CD4-positive, alpha-beta T cell treated with Interleukin-6 at 100 ng/mL for 8 hours (primary cell): ENCODE measurements at regions not wholly inside any gene's neighbourhood (a gene's known extent, or its start where the extent isn't known, plus 50 kb on each side); places are given as distances from the start of the nearest gene placed in this dataset.
A peak's percentile ranks its signal among the peaks of the same experiment; 100 is the strongest.
"Not testable (repeated sequence)": the region's sequence is repeated elsewhere in the genome, so short reads cannot be mapped to it uniquely, and the experiment has no call there.

Experiments
- DNase-seq: peaks from one replicate; pipeline ENCODE4 v3.0.0-alpha.2; 2020; ENCODE audit warnings: mixed read lengths, low spot score

- DNase-seq = no peak
These were observed 93.0 kb upstream of the HES1 start for GRCh38 chr3:194042927-194043326.

GRCh38 chr3:194043516-194043915 is 92.4 kb upstream of the HES1 start:
- DNase-seq = no peak

GRCh38 chr3:194045289-194045688 is 90.7 kb upstream of the HES1 start:
- no peak for DNase-seq

DNA sequence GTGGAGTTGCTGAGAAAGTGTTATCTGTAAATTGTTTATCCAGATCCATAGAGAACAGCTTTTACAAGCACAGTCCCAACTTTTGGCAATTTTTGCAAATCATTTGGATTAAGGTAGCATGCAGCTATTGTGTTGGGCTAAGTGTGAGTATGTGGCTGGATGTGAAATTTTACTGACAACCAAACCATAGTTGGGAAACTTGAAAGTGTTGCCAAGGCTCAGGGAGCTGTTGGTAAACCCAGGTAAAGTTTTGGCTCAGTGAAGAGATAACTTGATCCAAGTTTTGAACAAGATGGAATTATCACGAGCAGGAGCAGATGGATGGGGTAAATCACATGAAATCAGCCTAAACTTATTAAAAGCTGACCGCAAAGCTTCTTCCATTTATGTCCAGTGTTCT is 90.0 kb upstream of the HES1 start:
- no peak for DNase-seq

GRCh38 chr3:194046531-194046930 is 89.4 kb upstream of the HES1 start:
- DNase-seq = no peak

GRCh38 chr3:194046995-194047645 is 88.8 kb upstream of the HES1 start:
- DNase-seq = no peak

DNA sequence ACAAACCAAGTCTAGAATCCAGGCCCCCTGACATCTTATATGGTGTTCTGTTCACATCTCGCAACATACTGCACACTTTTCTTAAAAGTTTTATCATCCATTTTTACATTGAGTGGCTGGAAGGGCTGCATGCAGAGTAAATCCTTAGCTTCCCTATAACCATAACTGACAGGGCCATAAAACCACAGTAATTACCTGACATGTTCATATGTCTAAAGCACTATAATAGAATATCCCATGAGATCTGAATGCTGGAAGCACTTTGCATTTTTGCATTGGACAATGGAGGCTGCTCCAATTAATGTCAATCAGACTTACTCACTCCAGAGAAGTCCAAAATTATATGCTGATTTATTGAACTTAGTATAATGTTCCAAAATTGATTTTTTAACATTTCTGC is 86.6 kb upstream of the HES1 start:
- DNase-seq = no peak

DNA sequence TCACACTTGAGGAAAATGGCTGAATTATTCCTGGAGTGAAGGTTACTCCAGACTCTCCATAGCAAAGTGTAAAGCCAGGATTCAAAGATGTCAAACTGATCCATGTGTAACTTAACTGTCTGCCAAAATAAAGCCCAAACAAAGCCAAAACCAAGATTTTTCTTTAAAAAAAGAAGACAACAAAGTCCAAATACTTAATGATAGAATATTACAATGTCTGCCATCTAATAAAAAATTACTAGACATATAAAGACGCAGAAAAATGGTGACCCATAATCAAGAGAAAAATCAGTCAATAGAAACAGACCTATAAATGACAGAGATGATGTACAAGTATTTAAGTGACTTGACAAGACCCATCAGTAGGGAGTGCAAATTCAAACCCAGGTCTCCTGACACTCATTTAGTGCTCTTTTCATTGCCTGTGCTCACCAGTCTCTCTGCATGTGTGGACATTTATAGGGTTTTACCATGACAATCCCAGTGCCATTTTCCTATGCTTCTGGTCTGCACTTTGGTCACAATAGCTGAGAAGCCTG is 85.1 kb upstream of the HES1 start:
- no peak for DNase-seq

- no peak for DNase-seq
These were observed 84.4 kb upstream of the HES1 start for GRCh38 chr3:194051366-194052149.

DNA sequence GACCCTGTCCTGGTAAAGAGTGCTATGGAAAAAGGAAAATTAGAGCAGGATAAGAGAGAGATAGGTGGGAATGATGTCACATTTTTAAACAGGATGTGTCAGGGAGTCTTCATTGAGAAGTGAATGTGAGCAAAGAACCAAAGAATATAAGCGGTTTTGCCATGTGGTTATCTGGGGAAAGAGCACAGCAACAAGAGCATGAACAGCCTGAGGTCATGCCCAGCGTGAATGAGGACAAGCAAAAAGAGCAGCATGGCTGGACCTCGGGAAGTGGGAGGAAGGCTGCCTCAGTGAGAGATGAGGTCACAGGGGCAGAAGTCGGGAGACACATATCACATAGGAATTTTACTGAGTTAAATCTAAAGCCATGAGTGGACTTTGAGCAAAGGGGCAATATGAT is 82.8 kb upstream of the HES1 start:
- no peak for DNase-seq

DNA sequence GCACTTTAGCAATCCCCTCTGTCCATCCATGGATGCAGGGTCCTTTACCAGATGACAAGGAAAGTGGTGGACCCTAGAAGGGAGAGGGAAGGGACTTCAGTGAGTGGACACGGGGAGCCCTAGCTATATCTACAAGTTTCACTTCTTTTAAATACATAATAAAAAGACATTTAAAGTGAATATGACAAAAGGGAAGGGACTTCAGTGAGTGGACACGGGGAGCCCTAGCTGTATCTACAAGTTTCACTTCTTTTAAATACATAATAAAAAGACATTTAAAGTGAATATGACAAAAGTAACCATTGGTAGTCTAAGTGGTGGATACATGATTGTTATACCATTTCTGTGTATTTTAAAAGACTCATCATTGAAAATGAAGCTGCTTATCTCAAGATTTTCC is 81.9 kb upstream of the HES1 start:
- no peak for DNase-seq

- no peak for DNase-seq
These were observed 81.4 kb upstream of the HES1 start for GRCh38 chr3:194054540-194054939.

GRCh38 chr3:194054961-194055360 is 81.0 kb upstream of the HES1 start:
- no peak for DNase-seq

DNA sequence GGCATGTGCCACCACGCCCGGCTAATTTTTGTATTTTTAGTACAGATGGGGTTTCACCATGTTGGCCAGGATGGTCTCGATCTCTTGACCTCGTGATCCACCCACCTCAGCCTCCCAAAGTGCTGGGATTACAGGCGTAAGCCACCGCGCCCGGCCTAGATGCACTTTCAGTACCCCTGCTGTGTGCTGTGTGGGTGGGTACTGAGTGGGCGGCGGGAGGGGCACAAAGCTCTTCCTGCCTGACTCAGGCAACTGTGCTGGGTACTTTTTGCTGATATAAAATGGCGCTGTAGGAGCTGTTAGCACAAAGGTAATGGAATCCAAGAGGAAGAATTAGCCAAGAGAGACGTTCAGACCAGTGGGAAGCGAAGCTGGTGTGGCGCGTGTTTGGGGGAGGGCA is 79.6 kb upstream of the HES1 start:
- not testable (repeated sequence) for DNase-seq

DNA sequence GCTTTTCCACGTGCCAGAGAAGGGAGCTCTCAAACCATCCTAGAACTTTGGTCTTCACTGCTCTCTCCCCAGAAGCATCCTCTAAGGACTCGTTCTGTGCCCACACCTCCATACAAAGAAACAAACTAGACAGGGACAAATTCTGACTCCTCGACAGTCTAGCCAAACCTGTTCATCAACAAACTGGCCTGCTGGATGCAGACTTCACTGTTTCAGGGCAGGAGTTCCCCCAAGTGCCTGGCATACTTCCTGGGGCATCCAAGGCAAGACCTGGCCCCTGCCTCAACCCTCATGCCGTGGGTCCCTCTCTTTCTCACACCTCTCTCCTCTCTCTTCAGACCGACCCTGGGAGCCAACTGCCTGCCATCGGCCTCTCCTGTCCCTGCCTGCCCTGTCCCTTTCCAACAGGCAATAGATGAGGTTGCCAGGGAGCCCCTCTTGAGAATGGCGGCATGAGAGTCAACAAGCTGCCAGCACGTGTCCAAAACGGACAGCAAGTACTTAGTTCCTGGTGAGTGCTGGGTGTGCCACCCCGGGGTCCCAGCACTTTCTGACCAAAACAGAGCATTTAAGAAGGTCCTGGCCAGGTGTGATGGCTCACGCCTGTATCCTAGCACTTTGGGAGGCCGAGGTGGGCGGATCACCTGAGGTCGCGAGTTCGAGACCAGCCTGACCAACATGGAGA is 79.1 kb upstream of the HES1 start:
- DNase-seq = no peak

GRCh38 chr3:194057570-194058188 is 78.3 kb upstream of the HES1 start:
- DNase-seq = no peak

- DNase-seq = peak; percentile 7
These were observed 77.8 kb upstream of the HES1 start for GRCh38 chr3:194058189-194058571.

DNA sequence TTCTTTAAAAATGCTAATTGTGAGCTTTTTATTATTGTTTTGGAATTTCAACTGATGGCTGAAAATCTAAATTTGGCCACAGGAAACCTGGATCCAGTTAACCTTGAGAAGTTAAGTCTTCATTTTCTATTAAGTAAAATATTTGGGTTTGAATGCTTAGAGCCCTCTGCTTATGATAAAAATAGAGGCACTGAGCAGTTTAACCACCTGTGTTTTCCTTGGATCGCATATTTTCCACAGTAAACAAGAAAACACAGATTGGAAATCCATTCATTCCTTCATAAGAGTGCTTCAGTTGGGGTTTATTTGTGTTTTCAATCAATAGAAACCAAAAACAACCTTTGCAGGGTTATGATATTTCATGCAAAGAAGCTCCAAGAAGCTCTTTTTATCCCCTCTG is 77.2 kb upstream of the HES1 start:
- DNase-seq = no peak

GRCh38 chr3:194061421-194062030 is 74.4 kb upstream of the HES1 start:
- DNase-seq = no peak

- DNase-seq = no peak
These were observed 73.1 kb upstream of the HES1 start for GRCh38 chr3:194062830-194063229.

DNA sequence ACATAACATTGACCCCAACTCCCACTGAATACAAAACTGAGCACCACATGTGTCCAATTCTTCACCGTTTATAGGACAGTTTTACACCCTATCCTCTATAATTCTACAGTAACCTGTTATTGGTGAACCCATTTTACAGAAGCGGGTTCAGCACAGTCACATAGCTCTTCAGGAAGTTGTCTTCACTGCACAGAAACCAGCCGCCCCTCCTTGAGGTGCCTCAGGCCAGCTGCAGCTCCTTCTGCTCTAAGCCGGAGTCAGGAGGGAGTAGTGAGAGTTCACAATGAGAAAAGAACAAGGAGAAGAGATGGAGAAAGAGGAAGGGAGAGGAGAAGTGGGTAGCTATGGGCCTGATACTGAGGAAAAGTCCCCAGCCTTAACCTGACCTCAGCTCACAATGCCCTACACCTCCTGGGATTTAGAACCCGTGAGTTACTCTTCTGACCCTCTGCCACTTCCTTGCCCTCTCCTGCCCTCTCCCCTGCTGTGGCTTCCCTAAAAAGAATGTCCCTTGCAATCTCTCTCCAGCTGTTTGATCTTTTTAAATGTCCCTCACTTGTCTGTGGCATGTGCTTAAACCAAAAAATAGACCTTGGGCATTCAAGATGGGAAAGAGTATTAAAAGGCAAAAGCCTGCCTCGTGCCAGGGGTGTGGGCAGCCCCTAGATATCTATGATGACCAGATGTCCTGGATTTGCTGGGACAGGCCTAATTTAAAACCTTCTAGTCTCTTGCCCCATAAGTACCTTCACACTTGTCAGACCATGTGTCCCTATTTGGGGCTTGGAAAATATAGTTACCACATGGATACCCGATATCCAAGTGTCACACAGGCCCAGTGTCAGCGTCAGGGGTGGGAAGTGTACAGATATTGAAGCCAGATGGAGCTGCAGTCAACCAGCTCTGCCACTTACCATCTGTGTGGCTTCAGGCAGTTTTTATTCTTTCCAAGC is 71.3 kb upstream of the HES1 start:
- no peak for DNase-seq
